Fibroblast of lung (primary cell): ENCODE measurements at regions not wholly inside any gene's neighbourhood (a gene's known extent, or its start where the extent isn't known, plus 50 kb on each side); places are given as distances from the start of the nearest gene placed in this dataset.

Experiments used
- EZH2 ChIP-seq: IDR thresholded peaks from 2 replicates; pipeline ENCODE4 v1.5.1; 2012; ENCODE audit warnings: low read length, control low read depth, mild to moderate bottlenecking; ENCODE audit errors: missing control alignments
- TF ChIP-seq, protein P1 (sequence below), 2 donors: IDR thresholded peaks in 1 of 2; conservative IDR thresholded peaks in 1 of 2; 1 replicate in 1 of 2; 2 replicates in 1 of 2; pipeline ENCODE4 v1.5.1; 2011 to 2012; ENCODE audit warnings: low read length in 2 of 2, control low read depth in 1 of 2, inconsistent platforms in 1 of 2, low read depth in 1 of 2, mild to moderate bottlenecking in 1 of 2

DNA sequence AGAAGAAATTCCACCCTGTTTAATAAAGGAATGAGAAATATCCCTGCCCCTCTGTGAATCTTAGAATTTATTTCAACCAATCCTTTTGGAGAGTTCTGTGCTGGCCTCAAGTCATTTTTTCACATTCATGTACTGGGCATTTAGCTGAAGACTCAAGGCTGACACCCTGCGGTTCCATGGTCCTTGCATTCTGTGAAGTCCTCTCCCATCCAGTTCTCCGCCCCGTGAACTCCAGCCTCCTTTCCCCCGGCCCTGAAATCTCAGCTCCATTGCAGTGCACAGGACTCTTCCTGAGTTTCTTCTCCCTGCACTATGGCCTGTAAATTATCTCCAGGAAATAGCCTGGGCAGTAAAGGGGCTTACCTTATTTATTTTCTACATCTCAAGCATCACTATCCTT is 183.0 kb upstream of the KCND2 start:
- no peak for TF ChIP-seq EZH2
- TF ChIP-seq, protein P1, sequence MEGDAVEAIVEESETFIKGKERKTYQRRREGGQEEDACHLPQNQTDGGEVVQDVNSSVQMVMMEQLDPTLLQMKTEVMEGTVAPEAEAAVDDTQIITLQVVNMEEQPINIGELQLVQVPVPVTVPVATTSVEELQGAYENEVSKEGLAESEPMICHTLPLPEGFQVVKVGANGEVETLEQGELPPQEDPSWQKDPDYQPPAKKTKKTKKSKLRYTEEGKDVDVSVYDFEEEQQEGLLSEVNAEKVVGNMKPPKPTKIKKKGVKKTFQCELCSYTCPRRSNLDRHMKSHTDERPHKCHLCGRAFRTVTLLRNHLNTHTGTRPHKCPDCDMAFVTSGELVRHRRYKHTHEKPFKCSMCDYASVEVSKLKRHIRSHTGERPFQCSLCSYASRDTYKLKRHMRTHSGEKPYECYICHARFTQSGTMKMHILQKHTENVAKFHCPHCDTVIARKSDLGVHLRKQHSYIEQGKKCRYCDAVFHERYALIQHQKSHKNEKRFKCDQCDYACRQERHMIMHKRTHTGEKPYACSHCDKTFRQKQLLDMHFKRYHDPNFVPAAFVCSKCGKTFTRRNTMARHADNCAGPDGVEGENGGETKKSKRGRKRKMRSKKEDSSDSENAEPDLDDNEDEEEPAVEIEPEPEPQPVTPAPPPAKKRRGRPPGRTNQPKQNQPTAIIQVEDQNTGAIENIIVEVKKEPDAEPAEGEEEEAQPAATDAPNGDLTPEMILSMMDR (conservative IDR thresholded peaks at IDR 0.05 in 1 of 2, IDR thresholded peaks at IDR 0.05 in 1 of 2; ENCODE audit: low read depth in 1 of 2, low read length in 2 of 2), result peak; percentile 19 to 26
